ENCODE measurements at regions not wholly inside any gene's neighbourhood (a gene's known extent, or its start where the extent isn't known, plus 50 kb on each side); places are given as distances from the start of the nearest gene placed in this dataset.

GRCh38 chr6:43912598-43913371 is 142.8 kb downstream of the VEGFA start:
- no peaks in the 10 kb centered on the region for H3K36me3 ChIP-seq (ENCODE audit: low read depth)
- no peak overlapping the region for H2AFZ ChIP-seq
- POLR2A ChIA-PET (ENCODE audit: unreplicated experiment): interaction anchor here (0.6 to 0.8 kb wide), 2 partner anchors 57 to 231 kb away, joined by 5 to 6 read pairs; no protein-coding TSS in a partner anchor
- TF ChIP-seq EZH2 (IDR thresholded peaks at IDR 0.05; ENCODE audit: low read depth) (no peak), CTCF (conservative IDR thresholded peaks at IDR 0.05) (no peak)
- no peaks in the 10 kb centered on the region for H4K20me1 ChIP-seq (ENCODE audit: insufficient read depth)
- DNase-seq: no peak
- H3K9me3 ChIP-seq (ENCODE audit: insufficient read depth, low read depth): no peaks in the 10 kb centered on the region
- BruUV-seq (replicated peaks): no TSS peak
- intact Hi-C loops (cut with micrococcal nuclease; ENCODE audit: unreplicated experiment): no loop called here
- no peak overlapping the region for H3K27ac ChIP-seq
- no peaks in the 10 kb centered on the region for H3K9me2 ChIP-seq (ENCODE audit: insufficient read depth)
- H3K4me3 ChIP-seq: no peak overlapping the region
- CTCF ChIA-PET: no interaction called here
- H3K79me2 ChIP-seq (ENCODE audit: low read depth): no peaks in the 10 kb centered on the region
- no peaks in the 10 kb centered on the region for H3K27me3 ChIP-seq (ENCODE audit: insufficient read depth, low read depth)
- H3K4me2 ChIP-seq: no peak overlapping the region
- peaks cover 31% of the 10 kb centered on the region for H3K4me1 ChIP-seq (replicated peaks; ENCODE audit: insufficient read depth)
- peaks cover 9% of the 10 kb centered on the region for H3F3A ChIP-seq (ENCODE audit: insufficient read depth, low read depth)

- intact Hi-C loops (cut with micrococcal nuclease; ENCODE audit: unreplicated experiment): no loop called here
- H3F3A ChIP-seq (ENCODE audit: insufficient read depth, low read depth): peaks cover 9% of the 10 kb centered on the region
- no peak overlapping the region for H3K4me3 ChIP-seq
- no peak overlapping the region; the same call in 1 of the 2 replicates for H3K4me2 ChIP-seq
- no peak for DNase-seq
- H3K36me3 ChIP-seq (ENCODE audit: low read depth): no peaks in the 10 kb centered on the region
- no TSS peak for BruUV-seq (replicated peaks)
- no peaks in the 10 kb centered on the region for H3K27me3 ChIP-seq (ENCODE audit: insufficient read depth, low read depth)
- TF ChIP-seq CTCF (conservative IDR thresholded peaks at IDR 0.05): no peak
- no peak for TF ChIP-seq EZH2 (IDR thresholded peaks at IDR 0.05; ENCODE audit: low read depth)
- no peaks in the 10 kb centered on the region for H3K9me2 ChIP-seq (ENCODE audit: insufficient read depth)
- H3K79me2 ChIP-seq (ENCODE audit: low read depth): no peaks in the 10 kb centered on the region
- ChIA-PET CTCF (interaction anchor here (0.7 kb wide), 1 partner anchor 75 kb away, joined by 8 read pairs; no protein-coding TSS in a partner anchor), POLR2A (ENCODE audit: unreplicated experiment) (interaction anchor here (0.6 to 0.8 kb wide), 2 partner anchors 56 to 231 kb away, joined by 5 to 6 read pairs; no protein-coding TSS in a partner anchor)
- no peak overlapping the region for H3K27ac ChIP-seq
- H2AFZ ChIP-seq: no peak overlapping the region
- no peaks in the 10 kb centered on the region for H4K20me1 ChIP-seq (ENCODE audit: insufficient read depth)
- peaks cover 29% of the 10 kb centered on the region for H3K4me1 ChIP-seq (replicated peaks; ENCODE audit: insufficient read depth)
- H3K9me3 ChIP-seq (ENCODE audit: insufficient read depth, low read depth): no peaks in the 10 kb centered on the region
Measured at GRCh38 chr6:43912116-43912577, 142.1 kb downstream of the VEGFA start.

- Histone ChIP-seq H3K79me2 (ENCODE audit: low read depth) (no peaks in the 10 kb centered on the region), H2AFZ (no peak overlapping the region), H3K4me3 (peak overlapping the region; percentile 42; the same call in 1 of the 2 replicates), H3K9me2 (ENCODE audit: insufficient read depth) (no peaks in the 10 kb centered on the region), H3K4me2 (peak overlapping the region; percentile 74), H3K9me3 (ENCODE audit: insufficient read depth, low read depth) (no peaks in the 10 kb centered on the region), H3F3A (ENCODE audit: insufficient read depth, low read depth) (peaks cover 9% of the 10 kb centered on the region), H3K27ac (peak overlapping the region; percentile 83), H3K27me3 (ENCODE audit: insufficient read depth, low read depth) (no peaks in the 10 kb centered on the region), H3K36me3 (ENCODE audit: low read depth) (no peaks in the 10 kb centered on the region), H3K4me1 (replicated peaks; ENCODE audit: insufficient read depth) (peaks cover 24% of the 10 kb centered on the region), H4K20me1 (ENCODE audit: insufficient read depth) (no peaks in the 10 kb centered on the region)
- TF ChIP-seq EZH2 (IDR thresholded peaks at IDR 0.05; ENCODE audit: low read depth) (no peak), CTCF (conservative IDR thresholded peaks at IDR 0.05) (no peak)
- intact Hi-C loops (cut with micrococcal nuclease; ENCODE audit: unreplicated experiment): no loop called here
- CTCF ChIA-PET: interaction anchor here (0.5 to 0.7 kb wide), 2 partner anchors 54 to 76 kb away, joined by 8 to 9 read pairs; no protein-coding TSS in a partner anchor
- BruUV-seq (replicated peaks): no TSS peak
- DNase-seq: no peak
- POLR2A ChIA-PET (ENCODE audit: unreplicated experiment): interaction anchor here (0.6 kb wide), 1 partner anchor 232 kb away, joined by 5 read pairs; no protein-coding TSS in a partner anchor
Measured at GRCh38 chr6:43911354-43912115, 141.5 kb downstream of the VEGFA start.

Measured in PC-9 (cell line).